Activated CD4-positive, alpha-beta T cell treated with anti-CD3 and anti-CD28 coated beads for 36 hours (primary cell): ENCODE measurements at regions not wholly inside any gene's neighbourhood (a gene's known extent, or its start where the extent isn't known, plus 50 kb on each side); places are given as distances from the start of the nearest gene placed in this dataset.

Source experiments
- ATAC-seq: fragments of 200-7000 bp; cut with Tn5 transposase; one replicate; pipeline ENCODE4 v1.10.0; 2021; ENCODE audit warnings: mild to moderate bottlenecking, moderate library complexity
- CTCF ChIA-PET: fragments of 350-600 bp; sonication (Branson Sonifier 250); formaldehyde crosslinking; loops from one replicate; lab custom pipeline; 2021; ENCODE audit warnings: antibody characterized with exemption; lab: Charles Lee
- POLR2A ChIA-PET: fragments of 350-600 bp; sonication (Branson Sonifier 250); formaldehyde crosslinking; loops from one replicate; lab custom pipeline; 2021; ENCODE audit warnings: antibody characterized with exemption, inconsistent platforms; lab: Charles Lee
- DNase-seq: peaks from one replicate; pipeline ENCODE4 v3.0.0-alpha.2; 2020
- H3K27ac Mint-ChIP-seq: one replicate; pipeline ENCODE4 v1.8.0; 2021; ENCODE audit warnings: mixed read lengths
- H3K27me3 Mint-ChIP-seq: one replicate; pipeline ENCODE4 v1.8.0; 2021; ENCODE audit warnings: mixed read lengths
- H3K36me3 Mint-ChIP-seq: one replicate; pipeline ENCODE4 v1.8.0; 2021; ENCODE audit warnings: low read depth, mixed read lengths
- H3K4me1 Mint-ChIP-seq: one replicate; pipeline ENCODE4 v1.8.0; 2021; ENCODE audit warnings: mixed read lengths
- H3K4me3 Mint-ChIP-seq: one replicate; pipeline ENCODE4 v1.8.0; 2021; ENCODE audit warnings: mild to moderate bottlenecking, moderate library complexity, mixed read lengths
- H3K9me3 Mint-ChIP-seq: one replicate; pipeline ENCODE4 v1.8.0; 2021; ENCODE audit warnings: low read depth, mixed read lengths
- intact Hi-C, 2 experiments: fragments of 100-400 bp; cut with DNase I in 1 of 2; cut with micrococcal nuclease in 1 of 2; formaldehyde crosslinking; loops; one replicate each; pipeline versions ENCODE4 v1.14.2 to v1.15.1; 2022 to 2024; cut with DNase I, micrococcal nuclease

- CTCF ChIA-PET = no interaction called here
- ATAC-seq (no peak), DNase-seq (no peak)
- intact Hi-C loops = no loop called here
- H3K27me3 Mint-ChIP-seq = no peaks in the 10 kb centered on the region
- H3K9me3 Mint-ChIP-seq = no peaks in the 10 kb centered on the region
- H3K27ac Mint-ChIP-seq = no peak overlapping the region
- H3K36me3 Mint-ChIP-seq = no peaks in the 10 kb centered on the region
- no peak overlapping the region for H3K4me3 Mint-ChIP-seq
- POLR2A ChIA-PET = no interaction called here
- no peaks in the 10 kb centered on the region for H3K4me1 Mint-ChIP-seq
These were observed 836.2 kb upstream of the MGAT4C start for GRCh38 chr12:87092421-87092820.

GRCh38 chr12:87086118-87086891 lies 830.1 kb upstream of the MGAT4C start:
- H3K4me1 Mint-ChIP-seq = no peaks in the 10 kb centered on the region
- CTCF ChIA-PET = no interaction called here
- POLR2A ChIA-PET = no interaction called here
- H3K27ac Mint-ChIP-seq = no peak overlapping the region
- no peak for DNase-seq
- ATAC-seq = no peak
- intact Hi-C loops = no loop called here
- no peaks in the 10 kb centered on the region for H3K27me3 Mint-ChIP-seq
- H3K9me3 Mint-ChIP-seq = no peaks in the 10 kb centered on the region
- no peak overlapping the region for H3K4me3 Mint-ChIP-seq
- H3K36me3 Mint-ChIP-seq = no peaks in the 10 kb centered on the region

- CTCF ChIA-PET = interaction anchor here (0.6 kb wide), 1 partner anchor 17 kb away, joined by 3 read pairs; no protein-coding TSS in a partner anchor
- intact Hi-C loops = no loop called here
- no peak overlapping the region for H3K27ac Mint-ChIP-seq
- H3K36me3 Mint-ChIP-seq = no peaks in the 10 kb centered on the region
- H3K27me3 Mint-ChIP-seq = no peaks in the 10 kb centered on the region
- no peak for DNase-seq
- H3K9me3 Mint-ChIP-seq = no peaks in the 10 kb centered on the region
- no peak overlapping the region for H3K4me3 Mint-ChIP-seq
- ATAC-seq = no peak
- no peaks in the 10 kb centered on the region for H3K4me1 Mint-ChIP-seq
- POLR2A ChIA-PET = no interaction called here
These were observed 829.1 kb upstream of the MGAT4C start for GRCh38 chr12:87085286-87085685.

GRCh38 chr12:87082756-87083155 lies 826.6 kb upstream of the MGAT4C start:
- Mint-ChIP-seq H3K36me3 (no peaks in the 10 kb centered on the region), H3K4me1 (no peaks in the 10 kb centered on the region), H3K4me3 (no peak overlapping the region), H3K27me3 (no peaks in the 10 kb centered on the region), H3K9me3 (no peaks in the 10 kb centered on the region), H3K27ac (no peak overlapping the region)
- ChIA-PET POLR2A (no interaction called here), CTCF (interaction anchor here (0.7 kb wide), 1 partner anchor 8 kb away, joined by 3 read pairs; no protein-coding TSS in a partner anchor)
- ATAC-seq (no peak), DNase-seq (no peak)
- intact Hi-C loops = no loop called here

GRCh38 chr12:87074781-87075180 lies 818.6 kb upstream of the MGAT4C start:
- no peak overlapping the region for H3K27ac Mint-ChIP-seq
- no peak for ATAC-seq
- POLR2A ChIA-PET = no interaction called here
- CTCF ChIA-PET = interaction anchor here (1.0 kb wide), 1 partner anchor 8 kb away, joined by 3 read pairs; no protein-coding TSS in a partner anchor
- intact Hi-C loops = no loop called here
- H3K4me1 Mint-ChIP-seq = no peaks in the 10 kb centered on the region
- H3K27me3 Mint-ChIP-seq = no peaks in the 10 kb centered on the region
- H3K4me3 Mint-ChIP-seq = no peak overlapping the region
- H3K9me3 Mint-ChIP-seq = peaks cover 10% of the 10 kb centered on the region
- H3K36me3 Mint-ChIP-seq = no peaks in the 10 kb centered on the region
- no peak for DNase-seq

GRCh38 chr12:87066326-87066725 lies 810.1 kb upstream of the MGAT4C start:
- H3K9me3 Mint-ChIP-seq = peaks cover 4% of the 10 kb centered on the region
- H3K4me3 Mint-ChIP-seq = no peak overlapping the region
- ChIA-PET POLR2A (no interaction called here), CTCF (interaction anchor here (0.6 kb wide), 1 partner anchor 524 kb away, joined by 5 read pairs; no protein-coding TSS in a partner anchor)
- no peaks in the 10 kb centered on the region for H3K4me1 Mint-ChIP-seq
- no peaks in the 10 kb centered on the region for H3K36me3 Mint-ChIP-seq
- H3K27ac Mint-ChIP-seq = no peak overlapping the region
- H3K27me3 Mint-ChIP-seq = no peaks in the 10 kb centered on the region
- intact Hi-C loops = no loop called here
- DNase-seq = no peak
- ATAC-seq = no peak

- Mint-ChIP-seq H3K4me1 (no peaks in the 10 kb centered on the region), H3K27me3 (no peaks in the 10 kb centered on the region), H3K36me3 (no peaks in the 10 kb centered on the region), H3K27ac (no peak overlapping the region), H3K4me3 (no peak overlapping the region), H3K9me3 (peaks cover 5% of the 10 kb centered on the region)
- ATAC-seq = no peak
- DNase-seq = no peak
- POLR2A ChIA-PET = no interaction called here
- CTCF ChIA-PET = no interaction called here
- intact Hi-C loops = no loop called here
These were observed 803.0 kb upstream of the MGAT4C start for GRCh38 chr12:87059231-87059630.

GRCh38 chr12:87054226-87054625 lies 798.0 kb upstream of the MGAT4C start:
- CTCF ChIA-PET = no interaction called here
- H3K36me3 Mint-ChIP-seq = no peaks in the 10 kb centered on the region
- DNase-seq (no peak), ATAC-seq (no peak)
- H3K27ac Mint-ChIP-seq = no peak overlapping the region
- POLR2A ChIA-PET = no interaction called here
- H3K27me3 Mint-ChIP-seq = no peaks in the 10 kb centered on the region
- intact Hi-C loops = no loop called here
- no peaks in the 10 kb centered on the region for H3K4me1 Mint-ChIP-seq
- H3K9me3 Mint-ChIP-seq = peaks cover 5% of the 10 kb centered on the region
- no peak overlapping the region for H3K4me3 Mint-ChIP-seq

GRCh38 chr12:87051621-87052020 lies 795.4 kb upstream of the MGAT4C start:
- ChIA-PET POLR2A (no interaction called here), CTCF (no interaction called here)
- DNase-seq (no peak), ATAC-seq (no peak)
- no peak overlapping the region for H3K27ac Mint-ChIP-seq
- no peak overlapping the region for H3K4me3 Mint-ChIP-seq
- no peaks in the 10 kb centered on the region for H3K27me3 Mint-ChIP-seq
- H3K4me1 Mint-ChIP-seq = no peaks in the 10 kb centered on the region
- no peaks in the 10 kb centered on the region for H3K36me3 Mint-ChIP-seq
- intact Hi-C loops = no loop called here
- H3K9me3 Mint-ChIP-seq = peaks cover 2% of the 10 kb centered on the region

- no peak overlapping the region for H3K27ac Mint-ChIP-seq
- H3K4me1 Mint-ChIP-seq = no peaks in the 10 kb centered on the region
- H3K9me3 Mint-ChIP-seq = peaks cover under 1% of the 10 kb centered on the region
- no peaks in the 10 kb centered on the region for H3K36me3 Mint-ChIP-seq
- no peak overlapping the region for H3K4me3 Mint-ChIP-seq
- no peak for ATAC-seq
- intact Hi-C loops = no loop called here
- no peak for DNase-seq
- ChIA-PET POLR2A (no interaction called here), CTCF (no interaction called here)
- H3K27me3 Mint-ChIP-seq = no peaks in the 10 kb centered on the region
These were observed 791.5 kb upstream of the MGAT4C start for GRCh38 chr12:87047691-87048090.

- ChIA-PET POLR2A (no interaction called here), CTCF (no interaction called here)
- DNase-seq = no peak
- intact Hi-C loops = no loop called here
- no peak overlapping the region for H3K27ac Mint-ChIP-seq
- no peaks in the 10 kb centered on the region for H3K4me1 Mint-ChIP-seq
- no peaks in the 10 kb centered on the region for H3K36me3 Mint-ChIP-seq
- H3K4me3 Mint-ChIP-seq = no peak overlapping the region
- no peaks in the 10 kb centered on the region for H3K27me3 Mint-ChIP-seq
- H3K9me3 Mint-ChIP-seq = no peaks in the 10 kb centered on the region
- no peak for ATAC-seq
These were observed 783.3 kb upstream of the MGAT4C start for GRCh38 chr12:87039536-87039935.

GRCh38 chr12:87038098-87038497 lies 781.9 kb upstream of the MGAT4C start:
- no peaks in the 10 kb centered on the region for H3K36me3 Mint-ChIP-seq
- CTCF ChIA-PET = no interaction called here
- H3K9me3 Mint-ChIP-seq = no peaks in the 10 kb centered on the region
- no peak overlapping the region for H3K4me3 Mint-ChIP-seq
- H3K27ac Mint-ChIP-seq = no peak overlapping the region
- no peaks in the 10 kb centered on the region for H3K4me1 Mint-ChIP-seq
- H3K27me3 Mint-ChIP-seq = no peaks in the 10 kb centered on the region
- DNase-seq (no peak), ATAC-seq (no peak)
- intact Hi-C loops = no loop called here
- POLR2A ChIA-PET = no interaction called here
